Esophagus (tissue), 2 donors: ENCODE measurements at regions not wholly inside any gene's neighbourhood (a gene's known extent, or its start where the extent isn't known, plus 50 kb on each side); places are given as distances from the start of the nearest gene placed in this dataset.

Source experiments
- H3K27ac ChIP-seq, 2 donors: one replicate each; pipeline ENCODE4 v1.5.1; 2013; ENCODE audit warnings: low read depth in 2 of 2, mild to moderate bottlenecking in 2 of 2, inconsistent platforms in 1 of 2, low read length in 1 of 2, moderate library complexity in 1 of 2
- H3K27me3 ChIP-seq, 2 donors: one replicate each; pipeline ENCODE4 v1.6.1; 2013; ENCODE audit warnings: low read length in 2 of 2, control low read depth in 1 of 2, mild to moderate bottlenecking in 1 of 2; ENCODE audit not compliant: insufficient read depth in 2 of 2, control insufficient read depth in 1 of 2
- H3K36me3 ChIP-seq, 2 donors: one replicate each; pipeline ENCODE4 v1.6.1; 2013; ENCODE audit warnings: low read length in 1 of 2; ENCODE audit not compliant: control insufficient read depth in 2 of 2, insufficient read depth in 2 of 2
- H3K4me1 ChIP-seq, 2 donors: one replicate each; pipeline ENCODE4 v1.6.1; 2013; ENCODE audit warnings: low read length in 1 of 2; ENCODE audit not compliant: control insufficient read depth in 2 of 2, insufficient read depth in 2 of 2
- H3K4me3 ChIP-seq, 2 donors: one replicate each; pipeline ENCODE4 v1.5.1; 2013; ENCODE audit warnings: low read length in 2 of 2, mild to moderate bottlenecking in 2 of 2, low read depth in 1 of 2, moderate library complexity in 1 of 2
- H3K9me3 ChIP-seq, 2 donors: one replicate each; pipeline ENCODE4 v1.6.1; 2013; ENCODE audit warnings: mild to moderate bottlenecking in 2 of 2, low read depth in 1 of 2, low read length in 1 of 2, moderate library complexity in 1 of 2; ENCODE audit not compliant: control insufficient read depth in 2 of 2, insufficient read depth in 1 of 2
- WGBS, 2 donors: extraction: QIAGEN DNeasy Blood & Tissue Kit; methylation state at CpG; one replicate each; pipeline ENCODE4 v1.1.7; 2013; 5-methylcytosine and 5-hydroxymethylcytosine counted together
- donor health status: healthy with polysubstance abuse.
- donor health status: Bipolar disorder and iron deficiency.

- 81 to 91% methylated on average over 2 of the region's 2 CpGs for WGBS, 2 donors
Measured at GRCh38 chr2:195392446-195393336, 264.3 kb upstream of the SLC39A10 start.

GRCh38 chr2:195390686-195391321, 266.2 kb upstream of the SLC39A10 start:
- H3K27ac ChIP-seq = no peak overlapping the region

More at GRCh38 chr2:195392446-195393336, 264.3 kb upstream of the SLC39A10 start:
- H3K4me3 ChIP-seq = no peak overlapping the region
- H3K36me3 ChIP-seq = no peaks in the 10 kb centered on the region
- H3K4me1 ChIP-seq = no peaks in the 10 kb centered on the region
- no peaks in the 10 kb centered on the region for H3K9me3 ChIP-seq
- no peaks in the 10 kb centered on the region for H3K27me3 ChIP-seq
- H3K27ac ChIP-seq = no peak overlapping the region

GRCh38 chr2:195388028-195388427, 269.0 kb upstream of the SLC39A10 start:
- H3K4me1 ChIP-seq = no peaks in the 10 kb centered on the region
- H3K27ac ChIP-seq = no peak overlapping the region
- no peaks in the 10 kb centered on the region for H3K9me3 ChIP-seq
- H3K27me3 ChIP-seq = no peaks in the 10 kb centered on the region
- no peaks in the 10 kb centered on the region for H3K36me3 ChIP-seq
- H3K4me3 ChIP-seq = no peak overlapping the region

More at GRCh38 chr2:195390686-195391321, 266.2 kb upstream of the SLC39A10 start:
- 71% methylated on average over 2 of the region's 2 CpGs for whole genome bisulfite sequencing, 2 donors
- no peaks in the 10 kb centered on the region for H3K36me3 ChIP-seq
- no peak overlapping the region for H3K4me3 ChIP-seq
- no peaks in the 10 kb centered on the region for H3K4me1 ChIP-seq
- no peaks in the 10 kb centered on the region for H3K9me3 ChIP-seq
- no peaks in the 10 kb centered on the region for H3K27me3 ChIP-seq

GRCh38 chr2:195382186-195382585, 274.8 kb upstream of the SLC39A10 start:
- WGBS, 2 donors = 49 to 71% methylated on average over 2 of the region's 2 CpGs
- Histone ChIP-seq H3K9me3 (no peaks in the 10 kb centered on the region), H3K27ac (no peak overlapping the region), H3K36me3 (no peaks in the 10 kb centered on the region), H3K4me3 (no peak overlapping the region), H3K27me3 (no peaks in the 10 kb centered on the region), H3K4me1 (no peaks in the 10 kb centered on the region)

GRCh38 chr2:195370167-195370943, 286.7 kb upstream of the SLC39A10 start:
- Histone ChIP-seq H3K4me3 (no peak overlapping the region), H3K4me1 (no peaks in the 10 kb centered on the region), H3K36me3 (no peaks in the 10 kb centered on the region), H3K27me3 (no peaks in the 10 kb centered on the region), H3K27ac (no peak overlapping the region), H3K9me3 (no peaks in the 10 kb centered on the region)
- WGBS, 2 donors = 96 to 97% methylated on average over 4 of the region's 4 CpGs

GRCh38 chr2:195369218-195369587, 287.8 kb upstream of the SLC39A10 start:
- Histone ChIP-seq H3K27me3 (no peaks in the 10 kb centered on the region), H3K4me1 (peaks cover 0 to 2% of the 10 kb centered on the region in 2 donors), H3K27ac (no peak overlapping the region), H3K9me3 (peaks cover 0 to 2% of the 10 kb centered on the region in 2 donors), H3K36me3 (no peaks in the 10 kb centered on the region), H3K4me3 (no peak overlapping the region)
- 0% methylated on average over 1 of the region's 1 CpG for WGBS, 2 donors

GRCh38 chr2:195368249-195369217, 288.5 kb upstream of the SLC39A10 start:
- peaks cover 0 to 2% of the 10 kb centered on the region in 2 donors for H3K4me1 ChIP-seq
- no peaks in the 10 kb centered on the region for H3K27me3 ChIP-seq
- WGBS, 2 donors = 81 to 87% methylated on average over 6 of the region's 6 CpGs
- peaks cover 0 to 2% of the 10 kb centered on the region in 2 donors for H3K9me3 ChIP-seq
- no peak overlapping the region for H3K4me3 ChIP-seq
- no peaks in the 10 kb centered on the region for H3K36me3 ChIP-seq
- no peak overlapping the region for H3K27ac ChIP-seq

- WGBS, 2 donors = 74 to 77% methylated on average over 2 of the region's 2 CpGs
- H3K9me3 ChIP-seq = peaks cover 0 to 2% of the 10 kb centered on the region in 2 donors
- H3K4me1 ChIP-seq = peaks cover 0 to 2% of the 10 kb centered on the region in 2 donors
- no peaks in the 10 kb centered on the region for H3K27me3 ChIP-seq
- H3K27ac ChIP-seq = no peak overlapping the region
- no peak overlapping the region for H3K4me3 ChIP-seq
- no peaks in the 10 kb centered on the region for H3K36me3 ChIP-seq
Measured at GRCh38 chr2:195367809-195368208, 289.2 kb upstream of the SLC39A10 start.
